H1 (cell line): ENCODE measurements at regions not wholly inside any gene's neighbourhood (a gene's known extent, or its start where the extent isn't known, plus 50 kb on each side); places are given as distances from the start of the nearest gene placed in this dataset.

Experiments used
- CTCF ChIA-PET: fragments of 300-600 bp; sonication (Branson Sonifier 250); formaldehyde crosslinking; loops from one replicate; lab custom pipeline; 2021; ENCODE audit not compliant: partially characterized antibody; lab: Charles Lee
- POLR2A ChIA-PET: fragments of 300-600 bp; sonication (Branson Sonifier 250); formaldehyde crosslinking; loops from one replicate; lab custom pipeline; 2021; ENCODE audit warnings: inconsistent platforms; ENCODE audit not compliant: partially characterized antibody; lab: Charles Lee
- DNase-seq, 2 experiments: peaks; one replicate each; pipeline versions ENCODE4 v3.0.0 to v3.0.0-alpha.2; 2010 to 2022; ENCODE audit warnings: low spot score in 2 of 2, low read depth in 1 of 2, mixed read lengths in 1 of 2
- FAIRE-seq: peaks from 2 replicates; lab custom pipeline; 2011; peaks lifted over from hg19 to GRCh38; lab: Jason Lieb, UNC
- H2AFZ ChIP-seq: 2 replicates; pipeline ENCODE4 v1.8.1; 2012; ENCODE audit warnings: low read length, inconsistent platforms
- H2AK5ac ChIP-seq: 2 replicates; pipeline ENCODE4 v1.6.1; 2013; ENCODE audit warnings: low read depth, low read length
- H2BK120ac ChIP-seq: replicated peaks from 2 replicates; pipeline ENCODE3; 2013; ENCODE audit warnings: low read depth, low read length, inconsistent platforms
- H2BK12ac ChIP-seq: 2 replicates; pipeline ENCODE4 v1.6.1; 2013; ENCODE audit warnings: low read depth, low read length
- H2BK15ac ChIP-seq: 2 replicates; pipeline ENCODE4 v1.6.1; 2013; ENCODE audit warnings: low read length
- H2BK20ac ChIP-seq: 2 replicates; pipeline ENCODE4 v1.6.1; 2013; ENCODE audit warnings: low read length
- H2BK5ac ChIP-seq: 2 replicates; pipeline ENCODE4 v1.6.1; 2013; ENCODE audit warnings: low read depth, low read length
- H3K14ac ChIP-seq: 2 replicates; pipeline ENCODE4 v1.6.1; 2013; ENCODE audit warnings: inconsistent platforms; ENCODE audit not compliant: insufficient read length
- H3K18ac ChIP-seq: 2 replicates; pipeline ENCODE4 v1.6.1; 2013; ENCODE audit warnings: low read length; ENCODE audit errors: extremely low read depth
- H3K23ac ChIP-seq: 2 replicates; pipeline ENCODE4 v1.6.1; 2013; ENCODE audit warnings: inconsistent platforms; ENCODE audit not compliant: insufficient read length
- H3K23me2 ChIP-seq: 2 replicates; pipeline ENCODE4 v1.6.1; 2013; ENCODE audit warnings: low read depth, low read length
- H3K27ac ChIP-seq: 2 replicates; pipeline ENCODE4 v1.6.1; 2011; ENCODE audit warnings: low read depth, low read length, inconsistent platforms
- H3K27me3 ChIP-seq, 4 experiments: replicated peaks in 1 of 4; 1 replicate in 1 of 4; 2 replicates in 3 of 4; pipeline versions ENCODE4 v1.6.1 to v1.8.1; 2011 to 2013; ENCODE audit warnings: low read length in 3 of 4, mild to moderate bottlenecking in 3 of 4, inconsistent platforms in 2 of 4, mixed read lengths in 2 of 4, moderate library complexity in 1 of 4; ENCODE audit not compliant: control insufficient read depth in 3 of 4, insufficient read depth in 3 of 4; ENCODE audit errors: extremely low read depth in 1 of 4
- H3K36me3 ChIP-seq, 4 experiments: 2 replicates each; pipeline versions ENCODE4 v1.6.1 to v1.8.1; 2011 to 2013; ENCODE audit warnings: mild to moderate bottlenecking in 4 of 4, low read length in 3 of 4, moderate library complexity in 2 of 4, control low read depth in 1 of 4, inconsistent platforms in 1 of 4; ENCODE audit not compliant: insufficient read depth in 4 of 4, control insufficient read depth in 2 of 4
- H3K4ac ChIP-seq: replicated peaks from 2 replicates; pipeline ENCODE3; 2013; ENCODE audit warnings: low read length, low read depth, mixed read lengths, inconsistent platforms; ENCODE audit not compliant: insufficient read length
- H3K4me1 ChIP-seq, 4 experiments: replicated peaks in 1 of 4; 1 replicate in 1 of 4; 2 replicates in 3 of 4; pipeline versions ENCODE4 v1.6.1 to v1.8.1; 2011 to 2013; ENCODE audit warnings: low read length in 3 of 4, inconsistent platforms in 2 of 4, mixed read lengths in 1 of 4; ENCODE audit not compliant: insufficient read depth in 4 of 4, control insufficient read depth in 3 of 4
- H3K4me2 ChIP-seq, 2 experiments: 2 replicates each; pipeline versions ENCODE4 v1.6.1 to v1.8.1; 2011 to 2013; ENCODE audit warnings: low read depth in 2 of 2, low read length in 2 of 2, control low read depth in 1 of 2, inconsistent platforms in 1 of 2, mild to moderate bottlenecking in 1 of 2; ENCODE audit not compliant: insufficient read depth in 1 of 2
- H3K4me3 ChIP-seq, 4 experiments: fragments of 200-600, 300-600 bp in 1 of 4; sonication (generic), shearing (Covaris generic), sonication (Bioruptor Twin) in 1 of 4; 2 replicates each; pipeline versions ENCODE4 v1.5.1 to v1.8.1; 2011 to 2016; ENCODE audit warnings: low read length in 4 of 4, low read depth in 3 of 4, control low read depth in 2 of 4, inconsistent platforms in 2 of 4, mild to moderate bottlenecking in 2 of 4, mixed read lengths in 1 of 4, moderate library complexity in 1 of 4; ENCODE audit not compliant: insufficient read depth in 2 of 4; ENCODE audit errors: extremely low read depth in 1 of 4
- H3K56ac ChIP-seq: replicated peaks from 2 replicates; pipeline ENCODE3; 2013; ENCODE audit warnings: low read depth, mild to moderate bottlenecking, mixed read lengths, low read length, inconsistent platforms; ENCODE audit not compliant: insufficient read length
- H3K79me1 ChIP-seq: 2 replicates; pipeline ENCODE4 v1.6.1; 2013; ENCODE audit warnings: low read depth, low read length, control low read depth
- H3K79me2 ChIP-seq, 2 experiments: 2 replicates each; pipeline versions ENCODE4 v1.6.1 to v1.8.1; 2012 to 2013; ENCODE audit warnings: low read length in 2 of 2, mild to moderate bottlenecking in 2 of 2, inconsistent platforms in 1 of 2; ENCODE audit not compliant: insufficient read depth in 2 of 2, control insufficient read depth in 1 of 2
- H3K9ac ChIP-seq, 4 experiments: replicated peaks in 1 of 4; 1 replicate in 1 of 4; 2 replicates in 3 of 4; pipeline versions ENCODE4 v1.6.1 to v1.8.1; 2011 to 2013; ENCODE audit warnings: low read depth in 3 of 4, low read length in 3 of 4, control low read depth in 2 of 4, mild to moderate bottlenecking in 2 of 4, moderate library complexity in 2 of 4, inconsistent platforms in 1 of 4; ENCODE audit errors: extremely low read depth in 1 of 4
- H3K9me3 ChIP-seq, 2 experiments: 2 replicates each; pipeline versions ENCODE4 v1.6.1 to v1.8.1; 2012 to 2013; ENCODE audit warnings: mild to moderate bottlenecking in 2 of 2, moderate library complexity in 2 of 2, control low read depth in 1 of 2, inconsistent platforms in 1 of 2, low read depth in 1 of 2, low read length in 1 of 2, mixed read lengths in 1 of 2; ENCODE audit not compliant: insufficient read depth in 2 of 2
- H4K20me1 ChIP-seq, 2 experiments: replicated peaks in 1 of 2; 2 replicates each; pipeline versions ENCODE3 to v1.8.1; 2011 to 2013; ENCODE audit warnings: inconsistent platforms in 2 of 2, low read length in 2 of 2, mild to moderate bottlenecking in 1 of 2; ENCODE audit not compliant: insufficient read depth in 2 of 2, control insufficient read depth in 1 of 2
- H4K5ac ChIP-seq: 2 replicates; pipeline ENCODE4 v1.6.1; 2013; ENCODE audit warnings: low read length, low read depth, mixed read lengths, inconsistent platforms; ENCODE audit not compliant: insufficient read length
- H4K8ac ChIP-seq: 2 replicates; pipeline ENCODE4 v1.8.0; 2013; ENCODE audit warnings: mild to moderate bottlenecking, moderate library complexity, low read length, inconsistent platforms; ENCODE audit not compliant: insufficient read depth; ENCODE audit errors: extremely low read depth
- H4K91ac ChIP-seq: replicated peaks from 2 replicates; pipeline ENCODE3; 2013; ENCODE audit warnings: low read length, mixed read lengths, inconsistent platforms; ENCODE audit not compliant: insufficient read length
- KDM4A ChIP-seq: IDR thresholded peaks from one replicate; pipeline ENCODE4 v1.7.1; 2012; ENCODE audit warnings: low read depth, mild to moderate bottlenecking, moderate library complexity, low read length, inconsistent platforms; ENCODE audit not compliant: severe bottlenecking
- NRF1 ChIP-seq: IDR thresholded peaks from 2 replicates; pipeline ENCODE4 v1.6.1; 2011; ENCODE audit warnings: mild to moderate bottlenecking, low read depth, low read length, improper control_type of control experiment
- POU5F1 ChIP-seq: IDR thresholded peaks from 2 replicates; pipeline ENCODE4 v1.6.1; 2011; ENCODE audit warnings: low read depth, mild to moderate bottlenecking, low read length, moderate library complexity
- RXRA ChIP-seq: IDR thresholded peaks from 2 replicates; pipeline ENCODE4 v1.6.1; 2011; ENCODE audit warnings: low read depth, mild to moderate bottlenecking, low read length, moderate library complexity; ENCODE audit not compliant: insufficient read depth
- WGBS, 2 experiments: shearing (Covaris generic) in 1 of 2; methylation state at CpG; one replicate each; pipeline versions ENCODE4 v1.1.6 to v1.1.7; 2013 to 2015; ENCODE audit warnings: low lambda C conversion rate in 2 of 2, mixed read lengths in 2 of 2, inconsistent platforms in 1 of 2, low coverage in 1 of 2, missing lambda C conversion rate in 1 of 2; ENCODE audit not compliant: insufficient replicate concordance in 2 of 2, insufficient coverage in 1 of 2, insufficient read length in 1 of 2; ENCODE audit errors: extremely low coverage in 1 of 2, missing lambda C conversion rate in 1 of 2; 5-methylcytosine and 5-hydroxymethylcytosine counted together

DNA sequence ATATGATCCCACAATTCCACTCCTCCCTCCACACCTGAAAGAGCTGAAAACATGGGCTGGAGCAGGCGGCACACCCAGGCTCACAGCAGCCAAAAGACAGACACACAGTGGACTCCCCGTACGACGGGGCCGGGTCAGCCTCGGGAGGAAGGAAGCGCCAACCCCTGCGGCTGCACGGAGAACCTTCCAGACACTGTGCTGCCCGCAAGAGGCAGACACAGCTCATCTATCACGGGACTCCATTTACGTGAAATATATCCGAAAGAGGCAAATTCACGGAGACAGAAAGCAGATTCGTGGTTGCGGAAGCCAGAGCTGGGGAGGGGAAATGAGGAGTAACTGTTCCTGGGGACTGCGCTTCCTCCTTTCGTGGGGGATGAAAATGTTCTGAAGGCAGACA lies 165.0 kb downstream of the BRD1 start:
- Histone ChIP-seq H3K9me3 (no peaks in the 10 kb centered on the region), H2BK20ac (no peak overlapping the region), H4K20me1 (no peaks in the 10 kb centered on the region), H3K36me3 (no peaks in the 10 kb centered on the region), H2AK5ac (no peak overlapping the region), H3K23me2 (no peaks in the 10 kb centered on the region), H3K4me2 (no peak overlapping the region), H3K79me2 (no peaks in the 10 kb centered on the region), H3K79me1 (no peaks in the 10 kb centered on the region), H3K56ac (no peak overlapping the region), H4K5ac (no peak overlapping the region), H2BK5ac (no peak overlapping the region), H4K91ac (no peak overlapping the region), H2BK12ac (no peak overlapping the region), H3K4me1 (peaks cover 0 to 4% (median 2%) of the 10 kb centered on the region in 4 experiments; a peak in 4 of 7 replicates), H3K23ac (no peak overlapping the region), H4K8ac (no peak overlapping the region), H3K9ac (no peak overlapping the region), H3K27me3 (0 out of 7 replicates have a peak, but pooled peaks cover 0 to 3% (median 1%) of the 10 kb centered on the region in 4 experiments), H3K14ac (no peak overlapping the region), H3K27ac (no peak overlapping the region), H2AFZ (no peak overlapping the region), H2BK15ac (no peak overlapping the region), H3K18ac (no peak overlapping the region), H3K4me3 (no peak overlapping the region), H3K4ac (no peak overlapping the region), H2BK120ac (no peak overlapping the region)
- TF ChIP-seq NRF1 (no peak), POU5F1 (no peak), RXRA (no peak), KDM4A (no peak)
- ChIA-PET CTCF (interaction anchor here (1.1 kb wide), 1 partner anchor 63 kb away, joined by 3 read pairs; no protein-coding TSS in a partner anchor), POLR2A (no interaction called here)
- no peak for FAIRE-seq
- peak in 1 of 2 experiments; percentile 36 for DNase-seq
- WGBS, 2 experiments, result 92% methylated on average over 18 of the region's 18 CpGs; no CpG with 5 or more reads in 1 of the 2 experiments
